Ascending aorta (tissue), 2 donors: ENCODE measurements at regions not wholly inside any gene's neighbourhood (a gene's known extent, or its start where the extent isn't known, plus 50 kb on each side); places are given as distances from the start of the nearest gene placed in this dataset.
A peak's percentile ranks its signal among the peaks of the same experiment; 100 is the strongest.

Source experiments
- DNase-seq, 2 donors: peaks; one replicate each; pipeline ENCODE4 v3.0.0-alpha.2; 2019; ENCODE audit warnings: low spot score in 2 of 2
- H3K27ac ChIP-seq, 2 donors: fragments of 200-600 bp; sonication (generic); one replicate each; pipeline ENCODE4 v1.5.1; 2016 to 2017; ENCODE audit warnings: mild to moderate bottlenecking in 1 of 2
- H3K27me3 ChIP-seq: fragments of 200-600 bp; sonication (generic); one replicate; pipeline ENCODE4 v1.5.1; 2017
- H3K36me3 ChIP-seq, 2 donors: fragments of 200-600 bp; sonication (generic); one replicate each; pipeline ENCODE4 v1.5.1; 2016
- H3K4me1 ChIP-seq, 2 donors: fragments of 200-600 bp; sonication (generic); one replicate each; pipeline ENCODE4 v1.5.1; 2016 to 2017; ENCODE audit warnings: mild to moderate bottlenecking in 1 of 2
- H3K4me3 ChIP-seq, 2 donors: fragments of 200-600 bp; sonication (generic); one replicate each; pipeline ENCODE4 v1.5.1; 2016 to 2017; ENCODE audit warnings: mild to moderate bottlenecking in 1 of 2
- H3K9me3 ChIP-seq, 2 donors: fragments of 200-600 bp; sonication (generic); one replicate each; pipeline ENCODE4 v1.5.1; 2016
- CTCF ChIP-seq, 3 experiments: fragments of 200-600 bp in 2 of 3; fragments of 450-650 bp in 1 of 3; sonication (generic) in 2 of 3; IDR thresholded peaks; one replicate each; pipeline ENCODE4 v1.5.1; 2016 to 2019; ENCODE audit warnings: antibody characterized with exemption in 3 of 3, mild to moderate bottlenecking in 1 of 3, moderate library complexity in 1 of 3
- intact Hi-C: fragments of 100-400 bp; cut with DNase I; formaldehyde crosslinking; loops from one replicate; pipeline ENCODE4 v1.15.1; 2023

GRCh38 chr18:55805666-55806065 is 217.7 kb upstream of the TCF4 start:
- Histone ChIP-seq H3K4me3 (no peak overlapping the region), H3K27ac (no peak overlapping the region), H3K27me3 (no peaks in the 10 kb centered on the region), H3K36me3 (no peaks in the 10 kb centered on the region), H3K9me3 (no peaks in the 10 kb centered on the region), H3K4me1 (no peaks in the 10 kb centered on the region)
- intact Hi-C loops, result no loop called here
- no peak for DNase-seq
- no peak for TF ChIP-seq CTCF (IDR thresholded peaks at IDR 0.05)

- intact Hi-C loops, result no loop called here
- H3K4me1 ChIP-seq, result no peaks in the 10 kb centered on the region
- DNase-seq, result no peak
- H3K27ac ChIP-seq, result peak overlapping the region; percentile 27 to 31
- TF ChIP-seq CTCF (IDR thresholded peaks at IDR 0.05), result no peak
- H3K36me3 ChIP-seq, result no peaks in the 10 kb centered on the region
- H3K4me3 ChIP-seq, result peak overlapping the region in 1 of 2 donors; percentile 22
- no peaks in the 10 kb centered on the region for H3K9me3 ChIP-seq
- no peaks in the 10 kb centered on the region for H3K27me3 ChIP-seq
These were observed 207.2 kb upstream of the TCF4 start for GRCh38 chr18:55795101-55795669.

GRCh38 chr18:55794288-55795052 is 206.5 kb upstream of the TCF4 start:
- H3K4me3 ChIP-seq, result peak overlapping the region in 1 of 2 donors; percentile 22
- no peaks in the 10 kb centered on the region for H3K4me1 ChIP-seq
- H3K36me3 ChIP-seq, result no peaks in the 10 kb centered on the region
- no peak for DNase-seq
- TF ChIP-seq CTCF (IDR thresholded peaks at IDR 0.05), result no peak
- peak overlapping the region; percentile 27 to 31 for H3K27ac ChIP-seq
- no peaks in the 10 kb centered on the region for H3K27me3 ChIP-seq
- H3K9me3 ChIP-seq, result no peaks in the 10 kb centered on the region
- intact Hi-C loops, result no loop called here

- Histone ChIP-seq H3K9me3 (no peaks in the 10 kb centered on the region), H3K27me3 (no peaks in the 10 kb centered on the region), H3K4me1 (no peaks in the 10 kb centered on the region), H3K36me3 (no peaks in the 10 kb centered on the region), H3K27ac (no peak overlapping the region), H3K4me3 (no peak overlapping the region)
- no peak for TF ChIP-seq CTCF (IDR thresholded peaks at IDR 0.05)
- no peak for DNase-seq
- intact Hi-C loops, result no loop called here
These were observed 202.3 kb upstream of the TCF4 start for GRCh38 chr18:55790296-55790695.

- H3K27ac ChIP-seq, result no peak overlapping the region
- no peaks in the 10 kb centered on the region for H3K27me3 ChIP-seq
- H3K4me1 ChIP-seq, result no peaks in the 10 kb centered on the region
- intact Hi-C loops, result loop anchor here (10.0 kb wide), 1 partner anchor 617 kb away; no protein-coding TSS in a partner anchor
- no peaks in the 10 kb centered on the region for H3K36me3 ChIP-seq
- no peak overlapping the region for H3K4me3 ChIP-seq
- DNase-seq, result no peak
- TF ChIP-seq CTCF (IDR thresholded peaks at IDR 0.05), result no peak
- H3K9me3 ChIP-seq, result no peaks in the 10 kb centered on the region
These were observed 199.6 kb upstream of the TCF4 start for GRCh38 chr18:55787536-55788073.
